ENCODE measurements at regions not wholly inside any gene's neighbourhood (a gene's known extent, or its start where the extent isn't known, plus 50 kb on each side); places are given as distances from the start of the nearest gene placed in this dataset.

DNA sequence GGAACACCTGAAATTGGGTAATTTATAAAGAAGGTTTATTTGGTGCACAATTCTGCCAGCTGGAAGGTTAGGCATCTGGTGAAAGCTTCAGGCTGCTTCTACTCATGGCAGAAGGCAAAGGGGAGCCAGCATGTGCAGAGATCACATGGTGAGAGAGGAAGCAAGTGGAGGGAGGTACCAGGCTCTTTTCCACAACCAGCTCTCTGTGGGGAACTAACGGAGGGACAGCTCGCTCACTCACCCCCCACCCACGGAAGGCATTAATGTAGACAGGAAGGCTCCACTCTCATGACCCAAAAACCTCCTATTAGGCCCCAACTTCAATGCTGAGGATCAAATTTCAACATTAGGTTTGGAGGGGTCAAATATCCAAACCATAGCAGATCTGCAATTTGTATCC is 75.6 kb upstream of the ARHGAP32 start:
- no peak for DNase-seq (ENCODE audit: low spot score)

DNA sequence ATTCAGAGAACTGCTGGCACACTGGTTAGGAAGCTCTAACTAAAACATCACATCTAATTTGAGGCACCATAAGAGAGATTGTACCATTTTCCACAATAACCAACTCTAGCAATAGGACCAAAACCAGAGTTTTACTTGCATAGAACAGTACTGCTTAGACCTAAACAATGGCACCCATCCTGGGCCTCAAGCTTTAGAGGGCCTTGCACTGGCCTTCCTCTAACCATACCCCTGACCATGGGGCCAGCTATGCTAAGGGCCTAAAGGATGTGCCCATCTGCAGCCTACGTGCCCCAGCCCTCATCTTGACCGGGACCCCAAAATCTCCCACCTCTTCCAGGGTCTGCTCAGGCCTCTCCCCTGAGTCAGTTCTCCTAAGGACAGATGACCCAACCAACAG is 74.4 kb upstream of the ARHGAP32 start:
- no peak for DNase-seq (ENCODE audit: low spot score)

DNA sequence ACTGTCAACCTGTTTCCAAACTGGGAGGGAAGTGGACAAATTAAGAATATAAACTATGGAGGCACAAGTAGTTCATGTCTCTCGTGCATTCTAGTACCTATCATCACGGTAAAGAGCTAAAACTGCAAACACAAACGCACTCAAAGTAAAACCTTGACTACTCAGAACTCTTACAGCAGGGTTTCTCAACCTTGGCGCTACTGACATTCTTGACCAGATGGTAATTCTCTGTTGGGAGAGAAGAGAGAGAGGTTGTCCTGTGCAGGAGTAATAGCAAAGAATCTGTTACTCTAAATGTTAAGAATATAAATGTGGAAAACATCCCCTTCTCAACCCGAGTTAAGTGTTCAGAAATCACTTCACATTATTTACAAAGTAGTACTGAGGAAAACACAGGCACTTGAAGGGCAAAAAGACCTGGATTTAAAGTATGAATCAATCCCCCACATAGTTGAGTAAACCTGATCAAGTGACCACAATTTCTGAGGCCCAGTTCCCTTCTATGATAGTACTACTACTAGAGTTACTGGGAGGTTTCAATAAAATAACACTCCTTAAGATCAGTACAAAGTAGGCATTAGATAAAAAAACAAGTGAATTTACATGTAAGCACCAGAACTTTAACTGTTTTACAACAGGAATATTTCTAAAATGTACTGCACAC is 73.1 kb upstream of the ARHGAP32 start:
- no peak for DNase-seq (ENCODE audit: low spot score)

DNA sequence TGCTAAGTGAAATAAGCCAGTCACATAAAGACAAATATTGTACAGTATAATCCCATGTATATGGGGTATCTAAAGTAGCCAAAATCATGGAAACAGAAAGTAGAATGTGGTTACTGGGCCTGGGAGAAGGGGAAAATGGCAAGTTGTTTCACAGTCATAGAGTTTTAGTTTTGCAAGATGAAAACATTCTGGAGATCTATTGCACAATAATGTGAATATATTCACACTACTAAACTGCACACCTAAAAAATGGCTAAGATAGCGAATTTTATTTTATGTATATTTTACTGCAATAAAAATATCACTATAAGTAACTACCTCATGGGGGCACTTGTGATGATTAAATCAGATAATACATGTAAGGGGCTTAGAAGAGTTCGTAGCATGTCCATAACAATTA is 72.0 kb upstream of the ARHGAP32 start:
- no peak for DNase-seq (ENCODE audit: low spot score)

DNA sequence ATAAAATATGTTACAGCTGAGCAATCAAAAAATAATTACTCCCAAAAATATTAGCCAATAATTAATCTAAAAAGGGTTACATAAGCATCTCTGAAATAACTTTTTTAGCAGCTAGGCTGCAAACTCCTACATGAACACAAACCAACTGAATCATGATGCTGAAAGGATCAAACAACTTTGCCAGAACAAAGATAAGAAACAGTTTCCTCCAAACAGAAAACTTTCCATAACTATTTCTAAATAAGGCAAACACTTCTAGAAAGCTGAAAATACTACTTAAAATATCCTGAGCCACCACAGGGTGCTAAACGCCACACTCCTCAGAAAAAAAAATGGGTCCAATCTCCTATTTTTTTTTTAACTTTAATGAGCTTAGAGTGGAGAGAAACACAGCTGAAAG is 68.6 kb upstream of the ARHGAP32 start:
- no peak for DNase-seq (ENCODE audit: low spot score)

DNA sequence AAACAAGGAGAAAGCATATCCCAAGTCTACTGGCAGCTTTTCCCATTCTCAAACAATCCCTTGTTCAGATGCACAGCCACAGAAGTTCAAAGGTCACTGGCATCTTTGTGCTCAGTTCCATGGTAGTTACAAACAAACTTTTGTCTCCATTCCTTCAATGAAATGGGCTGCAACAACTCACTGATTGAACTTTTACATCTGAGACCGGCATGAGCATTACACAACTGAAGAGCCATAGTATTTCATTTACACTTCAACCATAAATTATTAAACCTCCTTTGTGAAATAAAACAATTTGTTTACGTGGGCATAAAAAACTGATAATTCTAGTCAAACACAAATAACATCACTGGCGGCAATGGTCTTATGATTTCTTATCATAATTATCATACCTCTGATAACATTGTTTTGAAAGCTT is 67.8 kb upstream of the ARHGAP32 start:
- DNase-seq (ENCODE audit: low spot score), result no peak

DNA sequence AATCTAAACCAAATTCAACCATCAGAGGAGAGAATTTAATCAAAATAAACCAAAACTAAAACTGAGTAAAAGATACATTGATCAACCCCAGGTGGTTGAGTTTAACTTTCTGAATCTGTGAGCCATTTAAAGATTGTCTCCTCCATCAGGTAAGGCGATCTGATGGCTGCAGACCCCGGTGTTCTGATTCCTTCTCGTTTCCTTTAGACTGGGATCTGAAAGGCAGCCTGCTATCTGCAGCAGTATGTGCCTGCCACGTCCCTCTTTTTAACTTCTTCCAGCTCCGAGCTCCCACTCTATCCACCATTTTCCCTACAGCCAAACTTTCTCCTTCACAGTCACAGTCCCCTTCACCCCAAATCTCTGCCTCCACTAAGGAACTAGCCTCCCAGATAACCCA is 66.1 kb upstream of the ARHGAP32 start:
- no peak for DNase-seq (ENCODE audit: low spot score)

DNA sequence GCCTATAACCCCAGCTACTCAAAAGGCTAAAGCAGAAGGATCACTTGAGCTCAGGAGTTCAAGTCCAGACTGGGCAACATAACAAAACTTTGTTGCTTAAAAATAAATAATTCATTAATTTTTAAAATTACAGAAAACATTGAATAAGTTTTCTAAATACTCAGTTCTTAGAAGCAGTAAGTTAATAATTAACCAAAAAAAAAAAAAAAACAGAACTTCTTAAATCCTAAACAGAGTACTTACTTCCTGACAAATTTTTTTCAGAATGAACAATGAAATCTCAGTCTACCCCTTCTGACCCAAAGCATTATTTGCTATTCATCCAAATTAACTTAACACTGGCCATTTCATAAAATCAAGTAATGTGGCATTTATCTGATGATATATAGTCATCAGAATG is 65.4 kb upstream of the ARHGAP32 start:
- DNase-seq (ENCODE audit: low spot score), result no peak

DNA sequence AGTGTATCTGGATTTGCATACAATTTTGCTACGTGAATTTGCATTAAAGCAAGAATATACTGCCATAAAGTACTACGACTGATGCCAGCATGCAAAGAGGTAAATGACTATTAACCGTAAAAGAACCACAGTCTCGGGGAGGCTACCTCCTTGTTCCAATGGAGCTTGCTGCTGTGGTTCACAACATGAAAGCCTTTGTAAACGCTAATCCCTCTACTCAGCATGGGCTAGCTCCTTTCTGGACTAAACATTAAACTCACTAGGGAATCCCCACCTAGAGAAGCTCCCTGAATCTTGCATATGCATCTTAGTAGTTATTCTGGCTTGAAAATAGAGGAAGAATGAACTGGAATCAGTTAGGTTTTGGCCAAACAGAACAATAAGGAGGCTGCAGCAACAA is 60.5 kb upstream of the ARHGAP32 start:
- DNase-seq (ENCODE audit: low spot score), result no peak

DNA sequence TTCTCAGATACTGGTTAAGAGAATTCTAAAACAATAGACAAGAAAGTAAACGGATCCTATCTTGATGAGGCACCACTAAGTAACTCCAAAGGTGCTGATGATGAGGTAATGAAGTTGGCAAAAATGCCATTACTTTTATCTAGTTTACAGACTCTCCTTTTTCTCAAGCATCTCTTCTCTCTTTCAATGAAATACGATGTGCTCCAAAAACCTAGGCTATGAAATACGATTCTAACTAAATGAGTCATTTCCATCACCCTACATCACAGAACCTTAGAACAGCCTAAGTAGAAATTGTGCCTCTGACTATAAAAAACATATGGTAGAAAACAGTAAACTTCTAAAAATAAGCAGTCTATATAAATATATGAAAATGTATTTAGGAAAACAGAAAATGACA is 58.9 kb upstream of the ARHGAP32 start:
- no peak for DNase-seq (ENCODE audit: low spot score)

DNA sequence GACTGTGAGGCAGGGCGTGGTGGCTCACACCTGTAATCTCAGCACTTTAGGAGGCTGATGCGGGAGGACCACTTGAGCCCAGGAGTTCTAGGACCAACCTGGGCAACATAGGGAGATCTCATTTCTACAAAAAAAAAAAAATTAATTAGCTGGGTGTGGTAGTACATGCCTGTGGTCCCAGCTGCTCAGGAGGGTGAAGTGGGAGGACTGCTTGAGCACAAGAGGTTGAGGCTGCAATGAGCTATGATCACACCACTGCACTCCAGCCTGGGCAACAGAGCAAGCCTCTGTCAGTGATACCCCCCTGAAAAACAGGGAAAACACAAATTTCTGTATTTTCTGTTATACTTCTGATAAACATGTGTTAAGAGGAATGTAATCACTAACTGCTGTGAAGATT is 57.8 kb upstream of the ARHGAP32 start:
- DNase-seq (ENCODE audit: low spot score), result no peak

DNA sequence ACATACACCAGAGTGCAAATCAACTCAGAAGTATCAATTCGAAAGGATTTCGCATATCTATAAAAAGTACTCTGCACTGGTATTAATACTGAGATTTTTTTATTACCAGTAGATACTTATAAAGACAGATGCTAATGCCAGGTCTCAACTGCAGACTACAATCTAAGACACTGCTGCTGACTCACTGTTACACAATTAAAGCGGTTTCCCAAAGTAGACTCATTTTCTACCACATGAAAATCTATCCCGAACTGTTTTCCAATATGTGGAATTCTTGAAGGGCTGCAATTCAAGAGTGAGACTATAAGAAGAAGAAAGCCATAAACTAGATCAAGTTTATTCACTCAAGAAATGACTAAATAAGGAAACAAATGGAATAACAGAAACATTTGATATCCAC is 57.2 kb upstream of the ARHGAP32 start:
- DNase-seq (ENCODE audit: low spot score), result no peak

DNA sequence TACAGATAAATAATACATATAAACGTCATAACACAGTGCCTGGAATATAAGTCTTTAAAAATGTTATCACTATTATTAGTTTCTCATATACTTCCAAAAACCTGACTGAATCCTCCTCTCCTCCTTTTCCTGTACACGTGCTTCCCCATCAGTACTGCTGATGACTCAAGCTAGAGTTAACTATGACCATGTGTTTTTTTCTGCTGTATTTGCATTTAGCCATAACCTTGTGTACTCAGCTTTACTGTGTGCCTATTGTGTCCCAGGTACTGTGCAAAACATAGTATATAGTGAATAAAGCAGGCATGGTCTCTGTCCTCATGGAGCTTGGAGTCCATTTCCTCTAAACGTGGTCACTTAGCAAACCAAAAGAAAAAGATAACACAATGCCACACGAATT is 56.5 kb upstream of the ARHGAP32 start:
- no peak for DNase-seq (ENCODE audit: low spot score)

DNA sequence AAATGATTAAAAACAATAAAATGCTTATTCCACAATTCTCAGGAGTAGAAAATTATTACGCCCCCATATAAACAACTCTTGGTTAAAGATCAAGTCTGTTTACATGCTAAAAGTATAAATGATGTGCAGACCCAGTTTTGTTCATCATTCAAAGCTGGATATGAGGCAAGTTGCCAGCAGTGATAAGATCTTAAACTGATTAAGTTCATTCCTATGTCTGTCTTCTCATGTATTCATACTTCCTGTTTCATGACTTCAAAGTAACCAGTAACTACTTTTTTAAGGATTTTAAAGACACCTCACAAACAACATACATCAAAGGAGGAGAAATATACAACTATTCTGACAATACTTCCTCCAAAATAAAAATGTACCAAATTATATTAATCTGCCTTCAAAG is 55.0 kb upstream of the ARHGAP32 start:
- no peak for DNase-seq (ENCODE audit: low spot score)

DNA sequence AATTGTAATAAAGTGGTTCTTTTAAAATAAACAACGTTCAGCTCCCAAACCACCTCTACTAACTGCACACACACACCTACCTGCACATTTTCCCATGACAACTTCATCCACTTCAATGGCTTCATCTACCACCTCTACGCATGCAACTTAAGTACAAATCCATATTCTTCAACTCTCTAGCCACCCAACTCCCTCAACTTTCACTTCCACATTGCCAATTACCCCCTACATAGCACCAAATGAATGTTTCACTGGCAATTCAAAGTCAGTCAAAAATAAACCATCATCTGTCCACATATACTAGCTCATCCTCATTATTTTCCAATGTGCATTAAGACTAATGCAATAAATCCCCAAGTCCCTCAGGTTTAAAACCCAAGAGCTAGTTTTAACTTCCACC is 50.7 kb upstream of the ARHGAP32 start:
- DNase-seq (ENCODE audit: low spot score), result no peak
